HepG2 (cell line): ENCODE measurements at regions not wholly inside any gene's neighbourhood (a gene's known extent, or its start where the extent isn't known, plus 50 kb on each side); places are given as distances from the start of the nearest gene placed in this dataset.

Experiments used
- ATAC-seq: fragments of 200-7000 bp; cut with Tn5 transposase; 3 replicates; pipeline ENCODE4 v1.9.1; 2020; ENCODE audit warnings: mild to moderate bottlenecking, moderate library complexity
- BruUV-seq: library from RNA; stranded (reverse); fragments of 400-500 nt; replicated peaks from 2 replicates; lab custom pipeline; 2021; lab: Mats Ljungman, UMichigan
- CTCF ChIA-PET: fragments of 300-600 bp; formaldehyde crosslinking; extraction: SDS; loops from one replicate; lab custom pipeline; 2021; ENCODE audit warnings: low total read pairs, inconsistent platforms, low intra/inter-chr PET ratio; lab: Yijun Ruan, JAX
- POLR2A ChIA-PET: fragments of 350-600 bp; sonication (Branson Sonifier 250); formaldehyde crosslinking; loops from one replicate; lab custom pipeline; 2020; ENCODE audit warnings: antibody characterized with exemption, inconsistent platforms; lab: Yijun Ruan, JAX
- DNase-seq: peaks from one replicate; pipeline ENCODE4 v3.0.0-alpha.2; 2015; ENCODE audit warnings: low spot score
- FAIRE-seq: peaks from 3 replicates; lab custom pipeline; 2011; peaks lifted over from hg19 to GRCh38; lab: Jason Lieb, UNC
- H2AFZ ChIP-seq: one replicate; pipeline ENCODE4 v1.6.1; 2011; ENCODE audit warnings: low read length, inconsistent platforms
- H3K27ac ChIP-seq: fragments of 300-600 bp; 3 replicates; pipeline ENCODE4 v1.8.0; 2011; ENCODE audit warnings: mixed run types, mild to moderate bottlenecking, mixed read lengths, low read length, inconsistent platforms; ENCODE audit not compliant: insufficient read depth; ENCODE audit errors: extremely low read length
- H3K27me3 ChIP-seq, 2 experiments: fragments of 200-600 bp in 1 of 2; 2 replicates in 1 of 2; 3 replicates in 1 of 2; pipeline versions ENCODE4 v1.6.0 to v1.8.0; 2011; ENCODE audit warnings: low read length in 2 of 2, mild to moderate bottlenecking in 2 of 2, moderate library complexity in 2 of 2, inconsistent platforms in 1 of 2; ENCODE audit not compliant: insufficient read depth in 2 of 2, control insufficient read depth in 1 of 2
- H3K36me3 ChIP-seq, 2 experiments: fragments of 200-600 bp in 1 of 2; replicated peaks in 1 of 2; 2 replicates in 1 of 2; 3 replicates in 1 of 2; pipeline versions ENCODE4 v1.5.1 to v1.8.0; 2011; ENCODE audit warnings: low read length in 2 of 2, inconsistent platforms in 1 of 2; ENCODE audit not compliant: insufficient read depth in 2 of 2, control insufficient read depth in 1 of 2
- H3K4me1 ChIP-seq: 2 replicates; pipeline ENCODE4 v1.5.1; 2012; ENCODE audit warnings: low read length, inconsistent platforms; ENCODE audit not compliant: insufficient read depth
- H3K4me2 ChIP-seq: 2 replicates; pipeline ENCODE4 v1.6.0; 2011; ENCODE audit warnings: low read depth, low read length, inconsistent platforms
- H3K4me3 ChIP-seq, 3 experiments: fragments of 200-600 bp in 1 of 3; sonication (generic), shearing (Covaris generic) in 1 of 3; replicated peaks in 1 of 3; 2 replicates each; pipeline ENCODE4 v1.5.1; 2011 to 2016; ENCODE audit warnings: low read length in 3 of 3, inconsistent platforms in 2 of 3, low read depth in 2 of 3, mild to moderate bottlenecking in 2 of 3, control low read depth in 1 of 3, mixed read lengths in 1 of 3; ENCODE audit not compliant: insufficient read depth in 1 of 3
- H3K79me2 ChIP-seq: one replicate; pipeline ENCODE4 v1.6.1; 2011; ENCODE audit warnings: low read length, inconsistent platforms; ENCODE audit not compliant: insufficient read depth
- H3K9ac ChIP-seq: 2 replicates; pipeline ENCODE4 v1.6.0; 2011; ENCODE audit warnings: mild to moderate bottlenecking, low read depth, low read length, inconsistent platforms; ENCODE audit not compliant: insufficient read depth
- H3K9me3 ChIP-seq: 2 replicates; pipeline ENCODE4 v1.5.1; 2012; ENCODE audit warnings: mild to moderate bottlenecking, low read length
- H4K20me1 ChIP-seq: 2 replicates; pipeline ENCODE4 v1.6.0; 2011; ENCODE audit warnings: inconsistent platforms, mild to moderate bottlenecking, low read length, moderate library complexity; ENCODE audit not compliant: insufficient read depth
- ADNP ChIP-seq: sonication (generic); formaldehyde crosslinking; IDR thresholded peaks from 2 replicates; pipeline ENCODE4 v1.4.0; 2020; ENCODE audit warnings: missing genetic modification reagents
- ARID5B ChIP-seq: IDR thresholded peaks from 2 replicates; pipeline ENCODE4 v1.4.0; 2020; ENCODE audit warnings: mild to moderate bottlenecking, missing genetic modification reagents
- ATM ChIP-seq: fragments of 450-650 bp; IDR thresholded peaks from 2 replicates; pipeline ENCODE4 v1.7.1; 2017; ENCODE audit warnings: mild to moderate bottlenecking, borderline replicate concordance
- BCL6 ChIP-seq: IDR thresholded peaks from 2 replicates; pipeline ENCODE4 v1.6.1; 2016; ENCODE audit warnings: missing genetic modification reagents, missing compliant biosample characterization
- DPF2 ChIP-seq: sonication (generic); formaldehyde crosslinking; IDR thresholded peaks from 2 replicates; pipeline ENCODE4 v1.4.0; 2020; ENCODE audit warnings: mild to moderate bottlenecking, low read depth, missing genetic modification reagents, borderline replicate concordance
- E2F1 ChIP-seq: sonication (generic); formaldehyde crosslinking; IDR thresholded peaks from 2 replicates; pipeline ENCODE4 v1.5.0; 2020; ENCODE audit warnings: missing genetic modification reagents
- FOXA1 ChIP-seq, 2 experiments: fragments of 450-650 bp in 1 of 2; sonication (generic) in 1 of 2; formaldehyde crosslinking in 1 of 2; IDR thresholded peaks; 2 replicates each; pipeline versions ENCODE4 v1.4.0 to v1.6.1; 2016 to 2020; ENCODE audit warnings: missing genetic modification reagents in 1 of 2
- PRDM4 ChIP-seq: sonication (generic); formaldehyde crosslinking; IDR thresholded peaks from 2 replicates; pipeline ENCODE4 v1.9.0; 2021; ENCODE audit warnings: missing genetic modification reagents, borderline replicate concordance
- TEAD2 ChIP-seq: sonication (generic); formaldehyde crosslinking; IDR thresholded peaks from 2 replicates; pipeline ENCODE4 v1.9.0; 2021; ENCODE audit warnings: missing genetic modification reagents
- ZNF3 ChIP-seq: IDR thresholded peaks from 2 replicates; pipeline ENCODE4 v1.7.0; 2017; ENCODE audit warnings: inconsistent platforms
- ZNF33A ChIP-seq: sonication (generic); formaldehyde crosslinking; IDR thresholded peaks from 2 replicates; pipeline ENCODE4 v1.5.1; 2020; ENCODE audit warnings: missing genetic modification reagents, mild to moderate bottlenecking, moderate library complexity, borderline replicate concordance
- ZNF383 ChIP-seq: sonication (generic); formaldehyde crosslinking; IDR thresholded peaks from 2 replicates; pipeline ENCODE4 v1.4.0; 2020; ENCODE audit warnings: missing genetic modification reagents, mild to moderate bottlenecking, borderline replicate concordance
- WGBS: methylation state at CpG from one replicate; pipeline ENCODE4 v1.1.6; 2017; ENCODE audit warnings: low lambda C conversion rate; 5-methylcytosine and 5-hydroxymethylcytosine counted together
- in situ Hi-C: cut with HindIII; loops from 2 replicates; pipeline ENCODE4 v1.10.0; 2017; ENCODE audit warnings: low pct_unique_long_range_greater_than_20kb; ENCODE audit not compliant: extremely low pct_ligation_motif_present
- intact Hi-C: fragments of 100-400 bp; cut with micrococcal nuclease; formaldehyde crosslinking; loops from one replicate; pipeline ENCODE4 v1.10.0; 2022; ENCODE audit not compliant: unreplicated experiment
- TF ChIP-seq, protein P1 (sequence below): sonication (generic); formaldehyde crosslinking; IDR thresholded peaks from 2 replicates; pipeline ENCODE4 v1.9.0; 2021; ENCODE audit warnings: missing genetic modification reagents, mild to moderate bottlenecking, borderline replicate concordance

DNA sequence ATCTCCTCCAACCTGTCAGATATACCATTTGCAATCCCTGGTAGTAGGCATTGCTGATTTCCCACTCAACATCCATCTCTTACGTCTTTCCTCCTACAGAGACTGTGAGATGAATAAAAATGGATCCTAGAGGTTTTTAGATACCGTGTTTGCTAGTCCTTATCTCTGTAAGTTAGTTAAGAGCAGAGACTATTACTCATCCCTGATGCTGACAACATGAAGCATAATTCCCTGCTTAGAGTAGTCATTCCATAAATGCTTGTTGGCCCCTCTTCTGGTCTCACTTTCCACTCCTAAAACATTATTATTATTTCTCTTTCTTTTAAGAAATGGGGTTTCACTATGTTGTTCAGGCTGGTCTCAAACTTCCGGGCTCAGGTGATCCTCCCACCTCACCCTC is 136.2 kb downstream of the RTP4 start:
- FAIRE-seq (no peak), ATAC-seq (no peak), DNase-seq (no peak)
- BruUV-seq, result no TSS peak
- H4K20me1 ChIP-seq, result no peaks in the 10 kb centered on the region
- peaks cover 11% of the 10 kb centered on the region; the same call in 1 of the 2 replicates for H3K4me1 ChIP-seq
- H3K27ac ChIP-seq, result no peak overlapping the region
- H3K4me3 ChIP-seq, result no peak overlapping the region
- no peak overlapping the region for H3K4me2 ChIP-seq
- 12% methylated on average over 3 of the region's 3 CpGs for WGBS
- TF ChIP-seq FOXA1 (IDR thresholded peaks at IDR 0.05), result no peak
- TF ChIP-seq FOXA1 (CRISPR knock-in tag; IDR thresholded peaks at IDR 0.05), result no peak
- TF ChIP-seq ZNF3, result no peak
- TF ChIP-seq TEAD2 (CRISPR knock-in tag), result no peak
- TF ChIP-seq DPF2 (CRISPR knock-in tag), result no peak
- TF ChIP-seq, protein P1, sequence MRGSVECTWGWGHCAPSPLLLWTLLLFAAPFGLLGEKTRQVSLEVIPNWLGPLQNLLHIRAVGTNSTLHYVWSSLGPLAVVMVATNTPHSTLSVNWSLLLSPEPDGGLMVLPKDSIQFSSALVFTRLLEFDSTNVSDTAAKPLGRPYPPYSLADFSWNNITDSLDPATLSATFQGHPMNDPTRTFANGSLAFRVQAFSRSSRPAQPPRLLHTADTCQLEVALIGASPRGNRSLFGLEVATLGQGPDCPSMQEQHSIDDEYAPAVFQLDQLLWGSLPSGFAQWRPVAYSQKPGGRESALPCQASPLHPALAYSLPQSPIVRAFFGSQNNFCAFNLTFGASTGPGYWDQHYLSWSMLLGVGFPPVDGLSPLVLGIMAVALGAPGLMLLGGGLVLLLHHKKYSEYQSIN, result no peak
- no peak for TF ChIP-seq ARID5B
- no peak for TF ChIP-seq ATM
- no peak for TF ChIP-seq PRDM4 (CRISPR knock-in tag)
- TF ChIP-seq ADNP (CRISPR knock-in tag), result no peak
- TF ChIP-seq E2F1, result no peak
- no peak for TF ChIP-seq ZNF33A (CRISPR knock-in tag)
- no peak for TF ChIP-seq BCL6 (CRISPR knock-in tag)
- TF ChIP-seq ZNF383 (CRISPR knock-in tag), result no peak
- H3K79me2 ChIP-seq, result no peaks in the 10 kb centered on the region
- H3K27me3 ChIP-seq, result no peaks in the 10 kb centered on the region; a peak in 1 of 5 replicates
- H2AFZ ChIP-seq, result no peak overlapping the region
- ChIA-PET POLR2A (no interaction called here), CTCF (no interaction called here)
- intact Hi-C loops (no loop called here), in situ Hi-C loops (no loop called here)
- H3K9me3 ChIP-seq, result no peaks in the 10 kb centered on the region
- no peaks in the 10 kb centered on the region for H3K36me3 ChIP-seq
- no peak overlapping the region for H3K9ac ChIP-seq
